ENCODE measurements at regions not wholly inside any gene's neighbourhood (a gene's known extent, or its start where the extent isn't known, plus 50 kb on each side); places are given as distances from the start of the nearest gene placed in this dataset.
A peak's percentile ranks its signal among the peaks of the same experiment; 100 is the strongest.

- no peak for TF ChIP-seq CTCF (IDR thresholded peaks at IDR 0.05; ENCODE audit: control insufficient read depth, extremely low read depth, insufficient read depth)
These were observed 351.8 kb upstream of the FGF13 start for GRCh38 chrX:139063364-139063763.

GRCh38 chrX:139058831-139059495, 347.4 kb upstream of the FGF13 start:
- no peak overlapping the region for H3K4me3 ChIP-seq (ENCODE audit: low read depth, low read length)
- no peak for DNase-seq (ENCODE audit: low read depth)
- TF ChIP-seq CTCF (IDR thresholded peaks at IDR 0.05; ENCODE audit: control insufficient read depth, extremely low read depth, insufficient read depth) = no peak

More at GRCh38 chrX:139063364-139063763, 351.8 kb upstream of the FGF13 start:
- DNase-seq (ENCODE audit: low read depth) = peak; percentile 61
- H3K4me3 ChIP-seq (ENCODE audit: low read depth, low read length) = no peak overlapping the region

- no peak overlapping the region for H3K4me3 ChIP-seq (ENCODE audit: low read depth, low read length)
- DNase-seq (ENCODE audit: low read depth) = no peak
- no peak for TF ChIP-seq CTCF (IDR thresholded peaks at IDR 0.05; ENCODE audit: control insufficient read depth, extremely low read depth, insufficient read depth)
These were observed 340.9 kb upstream of the FGF13 start for GRCh38 chrX:139052461-139052860.

GRCh38 chrX:139049465-139049864, 337.9 kb upstream of the FGF13 start:
- no peak for TF ChIP-seq CTCF (IDR thresholded peaks at IDR 0.05; ENCODE audit: control insufficient read depth, extremely low read depth, insufficient read depth)
- DNase-seq (ENCODE audit: low read depth) = no peak
- no peak overlapping the region for H3K4me3 ChIP-seq (ENCODE audit: low read depth, low read length)

- no peak for TF ChIP-seq CTCF (IDR thresholded peaks at IDR 0.05; ENCODE audit: control insufficient read depth, extremely low read depth, insufficient read depth)
- H3K4me3 ChIP-seq (ENCODE audit: low read depth, low read length) = no peak overlapping the region
- no peak for DNase-seq (ENCODE audit: low read depth)
These were observed 333.2 kb upstream of the FGF13 start for GRCh38 chrX:139044680-139045079.

- DNase-seq (ENCODE audit: low read depth) = no peak
- TF ChIP-seq CTCF (IDR thresholded peaks at IDR 0.05; ENCODE audit: control insufficient read depth, extremely low read depth, insufficient read depth) = no peak
These were observed 327.5 kb upstream of the FGF13 start for GRCh38 chrX:139039041-139039440.

GRCh38 chrX:139026811-139027210, 315.3 kb upstream of the FGF13 start:
- no peak overlapping the region for H3K4me3 ChIP-seq (ENCODE audit: low read depth, low read length)
- DNase-seq (ENCODE audit: low read depth) = no peak
- no peak for TF ChIP-seq CTCF (IDR thresholded peaks at IDR 0.05; ENCODE audit: control insufficient read depth, extremely low read depth, insufficient read depth)

More at GRCh38 chrX:139039041-139039440, 327.5 kb upstream of the FGF13 start:
- H3K4me3 ChIP-seq (ENCODE audit: low read depth, low read length) = no peak overlapping the region

Data from LNCaP clone FGC (cell line).